H9 (cell line): ENCODE measurements at regions not wholly inside any gene's neighbourhood (a gene's known extent, or its start where the extent isn't known, plus 50 kb on each side); places are given as distances from the start of the nearest gene placed in this dataset.

Experiments used
- DNase-seq: peaks from one replicate; pipeline ENCODE4 v3.0.0-alpha.2; 2017
- H2AFZ ChIP-seq: one replicate; pipeline ENCODE4 v1.6.1; 2013; ENCODE audit warnings: mild to moderate bottlenecking, low read length, control low read depth, moderate library complexity
- H2AK5ac ChIP-seq: 2 replicates; pipeline ENCODE4 v1.6.1; 2013; ENCODE audit warnings: low read length, control low read depth, mixed read lengths; ENCODE audit not compliant: insufficient read length
- H2BK120ac ChIP-seq: one replicate; pipeline ENCODE4 v1.6.1; 2013; ENCODE audit warnings: low read depth, mild to moderate bottlenecking, low read length, control low read depth, inconsistent platforms; ENCODE audit not compliant: poor library complexity, severe bottlenecking
- H2BK12ac ChIP-seq: 2 replicates; pipeline ENCODE4 v1.6.1; 2013; ENCODE audit warnings: low read length, control low read depth, mixed read lengths, low read depth; ENCODE audit not compliant: insufficient read length
- H2BK15ac ChIP-seq: 2 replicates; pipeline ENCODE4 v1.6.1; 2013; ENCODE audit warnings: low read depth, low read length, control low read depth
- H2BK20ac ChIP-seq: one replicate; pipeline ENCODE4 v1.6.1; 2013; ENCODE audit warnings: low read depth, mild to moderate bottlenecking, low read length, control low read depth, inconsistent platforms; ENCODE audit not compliant: poor library complexity, severe bottlenecking
- H2BK5ac ChIP-seq: 2 replicates; pipeline ENCODE4 v1.6.1; 2013; ENCODE audit warnings: low read length, control low read depth, mixed read lengths; ENCODE audit not compliant: insufficient read length
- H3K14ac ChIP-seq: 2 replicates; pipeline ENCODE4 v1.6.1; 2013; ENCODE audit warnings: low read length, control low read depth; ENCODE audit not compliant: insufficient read depth
- H3K18ac ChIP-seq: 2 replicates; pipeline ENCODE4 v1.6.1; 2013; ENCODE audit warnings: low read depth, mild to moderate bottlenecking, mixed read lengths, low read length, control low read depth; ENCODE audit not compliant: insufficient read length
- H3K23ac ChIP-seq: 2 replicates; pipeline ENCODE4 v1.6.1; 2013; ENCODE audit warnings: low read length, control low read depth, mixed read lengths, low read depth; ENCODE audit not compliant: insufficient read length
- H3K23me2 ChIP-seq: 2 replicates; pipeline ENCODE4 v1.6.1; 2013; ENCODE audit warnings: low read depth, mild to moderate bottlenecking, mixed read lengths, low read length, control low read depth; ENCODE audit not compliant: insufficient read length, poor library complexity, severe bottlenecking
- H3K27ac ChIP-seq: 2 replicates; pipeline ENCODE4 v1.5.1; 2013; ENCODE audit warnings: low read length, control low read depth, mixed read lengths, low read depth; ENCODE audit not compliant: insufficient read length
- H3K27me3 ChIP-seq: 2 replicates; pipeline ENCODE4 v1.6.1; 2013; ENCODE audit warnings: low read length, control low read depth, inconsistent platforms; ENCODE audit not compliant: insufficient read depth
- H3K4ac ChIP-seq: 2 replicates; pipeline ENCODE4 v1.6.1; 2013; ENCODE audit warnings: low read depth, mild to moderate bottlenecking, control low read depth, inconsistent platforms, low read length, moderate library complexity
- H3K4me1 ChIP-seq: 2 replicates; pipeline ENCODE4 v1.6.1; 2013; ENCODE audit warnings: low read length, control low read depth, inconsistent platforms; ENCODE audit not compliant: insufficient read depth
- H3K4me2 ChIP-seq: 2 replicates; pipeline ENCODE4 v1.6.1; 2013; ENCODE audit warnings: low read length, control low read depth, mixed read lengths; ENCODE audit not compliant: insufficient read length, insufficient read depth
- H3K56ac ChIP-seq: 2 replicates; pipeline ENCODE4 v1.6.1; 2013; ENCODE audit warnings: low read depth, mild to moderate bottlenecking, mixed read lengths, low read length, control low read depth; ENCODE audit not compliant: insufficient read length
- H3K79me1 ChIP-seq: 2 replicates; pipeline ENCODE4 v1.6.1; 2013; ENCODE audit warnings: low read depth, mild to moderate bottlenecking, moderate library complexity, low read length, control low read depth, inconsistent platforms; ENCODE audit not compliant: insufficient read depth, poor library complexity, severe bottlenecking
- H3K79me2 ChIP-seq: 2 replicates; pipeline ENCODE4 v1.6.1; 2013; ENCODE audit warnings: low read length, control low read depth, inconsistent platforms; ENCODE audit not compliant: insufficient read depth
- H3K9ac ChIP-seq: 2 replicates; pipeline ENCODE4 v1.6.1; 2013; ENCODE audit warnings: low read length, control low read depth, mixed read lengths; ENCODE audit not compliant: insufficient read length; ENCODE audit errors: extremely low read depth
- H3K9me3 ChIP-seq: one replicate; pipeline ENCODE4 v1.6.1; 2013; ENCODE audit warnings: low read depth, low read length, inconsistent platforms; ENCODE audit not compliant: control insufficient read depth
- H3T11ph ChIP-seq: one replicate; pipeline ENCODE4 v1.6.1; 2013; ENCODE audit warnings: mild to moderate bottlenecking, low read length, control low read depth, inconsistent platforms
- H4K20me1 ChIP-seq: one replicate; pipeline ENCODE4 v1.6.1; 2013; ENCODE audit not compliant: control insufficient read depth, insufficient read length, insufficient read depth
- H4K5ac ChIP-seq: 2 replicates; pipeline ENCODE4 v1.6.1; 2013; ENCODE audit warnings: low read depth, mild to moderate bottlenecking, mixed read lengths, low read length, control low read depth; ENCODE audit not compliant: insufficient read length
- H4K8ac ChIP-seq: replicated peaks from 2 replicates; pipeline ENCODE4 v1.6.1; 2013; ENCODE audit warnings: low read length, control low read depth, mixed read lengths, low read depth; ENCODE audit not compliant: insufficient read length
- H4K91ac ChIP-seq: 2 replicates; pipeline ENCODE4 v1.6.1; 2013; ENCODE audit warnings: low read depth, mild to moderate bottlenecking, moderate library complexity, mixed read lengths, low read length, control low read depth; ENCODE audit not compliant: insufficient read length
- H3K27ac Mint-ChIP-seq, 3 experiments: 2 replicates in 2 of 3; 3 replicates in 1 of 3; pipeline ENCODE4 v1.8.0; 2020 to 2021; ENCODE audit warnings: mixed read lengths in 3 of 3, mild to moderate bottlenecking in 1 of 3, moderate library complexity in 1 of 3
- H3K27me3 Mint-ChIP-seq: 2 replicates; pipeline ENCODE4 v1.8.0; 2021; ENCODE audit warnings: low read depth, mild to moderate bottlenecking, moderate library complexity, mixed read lengths
- H3K36me3 Mint-ChIP-seq, 3 experiments: 2 replicates in 2 of 3; 3 replicates in 1 of 3; pipeline ENCODE4 v1.8.0; 2020 to 2021; ENCODE audit warnings: low read depth in 3 of 3, mixed read lengths in 3 of 3; ENCODE audit not compliant: insufficient read depth in 1 of 3
- H3K4me1 Mint-ChIP-seq, 2 experiments: 2 replicates each; pipeline ENCODE4 v1.8.0; 2020; ENCODE audit warnings: mixed read lengths in 2 of 2
- H3K4me3 Mint-ChIP-seq, 2 experiments: 2 replicates in 1 of 2; 3 replicates in 1 of 2; pipeline ENCODE4 v1.8.0; 2020 to 2021; ENCODE audit warnings: mild to moderate bottlenecking in 2 of 2, mixed read lengths in 2 of 2, moderate library complexity in 1 of 2
- H3K9me3 Mint-ChIP-seq, 2 experiments: 2 replicates in 1 of 2; 3 replicates in 1 of 2; pipeline ENCODE4 v1.8.0; 2020; ENCODE audit warnings: mild to moderate bottlenecking in 2 of 2, mixed read lengths in 2 of 2, moderate library complexity in 1 of 2
- TF ChIP-seq, protein P1 (sequence below): fragments of 200-600 bp; sonication (generic); conservative IDR thresholded peaks from 3 replicates; pipeline ENCODE4 v1.8.0; 2021; ENCODE audit warnings: antibody characterized with exemption, mild to moderate bottlenecking

DNA sequence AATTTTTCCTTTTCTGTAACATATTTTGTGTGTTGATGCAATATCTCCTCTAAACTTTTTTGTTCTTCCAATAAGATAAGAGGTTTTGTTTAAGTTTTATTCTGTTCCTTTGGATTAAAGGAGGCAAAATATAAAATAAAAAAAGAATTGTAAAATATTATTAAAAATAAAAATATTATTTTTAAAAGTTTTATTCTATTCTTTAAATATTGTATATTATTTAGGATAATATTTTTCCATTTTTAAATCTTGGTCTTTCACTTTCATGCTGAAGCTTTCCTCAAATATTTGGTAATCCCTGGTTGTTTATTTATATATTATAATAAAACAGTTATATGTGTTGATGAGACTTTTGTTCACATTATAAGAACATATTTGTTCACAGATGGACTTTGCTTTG is 187.9 kb upstream of the PDE5A start:
- H2BK5ac ChIP-seq, result no peak overlapping the region
- no peak overlapping the region for H3K9ac ChIP-seq
- H4K8ac ChIP-seq, result no peak overlapping the region
- H2AFZ ChIP-seq, result no peak overlapping the region
- H3K4me1 ChIP-seq, result peaks cover 2% of the 10 kb centered on the region; the same call in 1 of the 2 replicates
- no peak overlapping the region for H2AK5ac ChIP-seq
- no peak overlapping the region for H3K18ac ChIP-seq
- Mint-ChIP-seq H3K27me3 (no peaks in the 10 kb centered on the region), H3K4me1 (peaks cover 3 to 4% of the 10 kb centered on the region in 2 experiments; a peak in 2 of 4 replicates), H3K27ac (no peak overlapping the region), H3K36me3 (no peaks in the 10 kb centered on the region), H3K4me3 (no peak overlapping the region), H3K9me3 (no peaks in the 10 kb centered on the region)
- no peak for DNase-seq
- no peak overlapping the region for H3K4me2 ChIP-seq
- H3K4ac ChIP-seq, result no peak overlapping the region
- no peak overlapping the region for H3K56ac ChIP-seq
- H3K27ac ChIP-seq, result no peak overlapping the region
- no peak overlapping the region for H4K5ac ChIP-seq
- no peak overlapping the region for H2BK15ac ChIP-seq
- H3K27me3 ChIP-seq, result no peaks in the 10 kb centered on the region
- H3K79me1 ChIP-seq, result no peaks in the 10 kb centered on the region
- H2BK20ac ChIP-seq, result no peak overlapping the region
- no peaks in the 10 kb centered on the region for H3K79me2 ChIP-seq
- no peak overlapping the region for H2BK12ac ChIP-seq
- H4K20me1 ChIP-seq, result no peaks in the 10 kb centered on the region
- TF ChIP-seq, protein P1, sequence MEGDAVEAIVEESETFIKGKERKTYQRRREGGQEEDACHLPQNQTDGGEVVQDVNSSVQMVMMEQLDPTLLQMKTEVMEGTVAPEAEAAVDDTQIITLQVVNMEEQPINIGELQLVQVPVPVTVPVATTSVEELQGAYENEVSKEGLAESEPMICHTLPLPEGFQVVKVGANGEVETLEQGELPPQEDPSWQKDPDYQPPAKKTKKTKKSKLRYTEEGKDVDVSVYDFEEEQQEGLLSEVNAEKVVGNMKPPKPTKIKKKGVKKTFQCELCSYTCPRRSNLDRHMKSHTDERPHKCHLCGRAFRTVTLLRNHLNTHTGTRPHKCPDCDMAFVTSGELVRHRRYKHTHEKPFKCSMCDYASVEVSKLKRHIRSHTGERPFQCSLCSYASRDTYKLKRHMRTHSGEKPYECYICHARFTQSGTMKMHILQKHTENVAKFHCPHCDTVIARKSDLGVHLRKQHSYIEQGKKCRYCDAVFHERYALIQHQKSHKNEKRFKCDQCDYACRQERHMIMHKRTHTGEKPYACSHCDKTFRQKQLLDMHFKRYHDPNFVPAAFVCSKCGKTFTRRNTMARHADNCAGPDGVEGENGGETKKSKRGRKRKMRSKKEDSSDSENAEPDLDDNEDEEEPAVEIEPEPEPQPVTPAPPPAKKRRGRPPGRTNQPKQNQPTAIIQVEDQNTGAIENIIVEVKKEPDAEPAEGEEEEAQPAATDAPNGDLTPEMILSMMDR, result no peak
- H3K9me3 ChIP-seq, result no peaks in the 10 kb centered on the region
- H4K91ac ChIP-seq, result no peak overlapping the region
- no peak overlapping the region for H3K23ac ChIP-seq
- no peak overlapping the region for H3K14ac ChIP-seq
- no peaks in the 10 kb centered on the region for H3K23me2 ChIP-seq
- H2BK120ac ChIP-seq, result no peak overlapping the region
- no peak overlapping the region for H3T11ph ChIP-seq
